ENCODE measurements at regions not wholly inside any gene's neighbourhood (a gene's known extent, or its start where the extent isn't known, plus 50 kb on each side); places are given as distances from the start of the nearest gene placed in this dataset.

DNA sequence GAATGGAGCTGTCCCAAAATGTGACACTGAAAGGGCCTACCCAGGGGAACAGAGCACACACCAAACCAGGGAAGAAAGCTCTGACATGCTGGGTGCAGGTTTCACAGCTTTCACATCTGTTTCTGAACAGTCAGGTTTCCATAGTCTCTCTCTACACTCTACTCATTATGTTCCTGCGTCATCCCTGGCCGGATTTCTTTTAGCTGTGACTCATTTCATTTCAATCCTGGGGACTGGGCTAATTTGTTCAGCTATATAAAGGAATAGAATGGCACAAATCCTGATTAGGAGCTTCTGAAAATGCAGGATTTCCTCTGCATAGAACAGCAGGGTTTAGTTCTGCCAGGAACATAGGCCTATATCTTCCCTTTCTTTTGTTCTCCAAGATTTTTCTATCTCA, 649.8 kb downstream of the RPS29 start:
- no peak for TF ChIP-seq CTCF (tag by site-specific recombination; IDR thresholded peaks at IDR 0.05)
- no peak for TF ChIP-seq SCRT2 (tag by site-specific recombination; IDR thresholded peaks at IDR 0.05)
